SIG-M5 treated with dmso at 0.1 percent for 504 hours (cell line): ENCODE measurements at regions not wholly inside any gene's neighbourhood (a gene's known extent, or its start where the extent isn't known, plus 50 kb on each side); places are given as distances from the start of the nearest gene placed in this dataset.
A peak's percentile ranks its signal among the peaks of the same experiment; 100 is the strongest.
"Not testable (repeated sequence)": the region's sequence is repeated elsewhere in the genome, so short reads cannot be mapped to it uniquely, and the experiment has no call there.

Experiments
- DNase-seq: peaks from one replicate; lab custom pipeline; 2025; ENCODE audit not compliant: unreplicated experiment; lab: John Stamatoyannopoulos, UW

- DNase-seq = not testable (repeated sequence)
Measured at GRCh38 chr7:112592565-112593263, 111.9 kb downstream of the LSMEM1 start.

DNA sequence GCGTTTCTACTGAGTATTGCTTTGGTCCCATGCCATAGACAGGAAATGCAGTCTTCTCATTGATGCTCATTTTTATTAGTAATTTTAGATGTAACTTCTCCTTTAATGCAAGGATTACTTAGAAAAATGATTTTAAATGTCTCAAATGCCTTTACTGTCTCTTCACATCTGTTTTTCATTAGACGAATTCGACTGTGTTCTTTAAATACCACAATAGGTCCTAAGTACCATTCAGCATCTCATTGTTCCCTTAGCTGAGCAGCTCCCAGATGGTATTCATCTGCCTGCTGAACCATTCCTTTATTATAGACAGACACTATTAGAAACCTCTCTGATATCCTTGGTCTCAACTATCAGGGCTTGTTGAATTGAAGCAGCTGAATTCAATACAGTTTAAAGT, 113.6 kb downstream of the LSMEM1 start:
- DNase-seq = no peak

- DNase-seq = no peak
Measured at GRCh38 chr7:112596260-112596659, 115.5 kb downstream of the LSMEM1 start.

DNA sequence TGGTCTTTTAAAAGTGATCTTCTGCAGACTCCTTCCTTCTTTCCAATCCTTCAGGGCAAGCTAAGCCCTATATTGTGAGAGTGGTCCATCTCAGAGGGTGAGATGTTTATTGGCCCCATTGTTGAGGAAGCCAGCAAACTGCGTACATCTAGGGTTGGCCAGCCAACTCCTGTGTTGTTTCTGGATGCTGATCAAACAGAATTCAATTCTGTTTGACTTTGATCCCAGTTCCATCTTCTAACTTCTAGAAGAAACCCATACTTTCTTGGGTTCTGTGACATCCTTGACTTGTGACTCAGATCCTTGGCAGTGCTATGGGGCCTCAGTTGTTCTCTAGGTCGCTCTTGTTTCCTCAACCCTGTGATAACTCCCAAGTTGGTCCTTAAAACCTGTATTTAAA, 116.2 kb downstream of the LSMEM1 start:
- DNase-seq = no peak

GRCh38 chr7:112603673-112604072, 122.9 kb downstream of the LSMEM1 start:
- DNase-seq = no peak

GRCh38 chr7:112610636-112611035, 129.8 kb downstream of the LSMEM1 start:
- DNase-seq = no peak

DNA sequence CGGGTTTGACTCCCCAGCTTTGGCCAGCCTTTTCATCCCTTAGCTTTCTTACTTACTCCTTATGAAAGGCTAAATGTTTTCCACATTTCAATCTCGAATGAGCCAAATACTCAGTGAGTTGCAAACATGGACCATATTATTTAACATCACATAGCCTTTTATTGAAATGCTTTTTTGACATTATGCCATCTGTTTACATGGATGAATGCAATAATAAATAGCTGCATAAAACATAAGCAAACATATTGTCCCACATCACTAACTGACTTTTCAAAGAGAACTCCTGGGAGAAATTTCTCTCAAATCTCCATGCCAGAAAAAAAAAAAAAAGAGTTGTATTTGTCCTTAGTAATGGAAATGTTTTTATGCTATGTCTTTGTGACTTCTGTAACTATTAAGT, 134.9 kb downstream of the LSMEM1 start:
- no peak for DNase-seq

DNA sequence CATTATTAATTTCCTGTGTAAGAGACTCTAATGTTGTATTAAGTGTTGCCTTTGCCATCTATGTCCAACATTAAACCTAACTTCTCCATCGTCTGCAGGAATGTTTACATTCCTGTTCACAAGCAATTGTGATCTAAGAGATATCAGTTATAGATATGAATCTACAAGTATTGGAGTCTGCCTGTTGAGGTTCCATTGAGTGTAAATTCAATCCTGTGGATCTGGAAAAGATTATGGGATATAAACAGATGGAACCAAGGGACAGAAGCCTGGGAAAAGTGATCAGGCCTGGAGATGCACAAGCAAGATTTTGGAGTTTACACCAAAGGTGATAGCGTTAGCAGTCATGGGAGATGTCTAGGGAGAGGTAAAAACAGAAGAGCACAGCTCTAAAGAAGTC, 135.5 kb downstream of the LSMEM1 start:
- no peak for DNase-seq

- DNase-seq = no peak
Measured at GRCh38 chr7:112619343-112619742, 138.6 kb downstream of the LSMEM1 start.

GRCh38 chr7:112622159-112622715, 141.4 kb downstream of the LSMEM1 start:
- no peak for DNase-seq

DNA sequence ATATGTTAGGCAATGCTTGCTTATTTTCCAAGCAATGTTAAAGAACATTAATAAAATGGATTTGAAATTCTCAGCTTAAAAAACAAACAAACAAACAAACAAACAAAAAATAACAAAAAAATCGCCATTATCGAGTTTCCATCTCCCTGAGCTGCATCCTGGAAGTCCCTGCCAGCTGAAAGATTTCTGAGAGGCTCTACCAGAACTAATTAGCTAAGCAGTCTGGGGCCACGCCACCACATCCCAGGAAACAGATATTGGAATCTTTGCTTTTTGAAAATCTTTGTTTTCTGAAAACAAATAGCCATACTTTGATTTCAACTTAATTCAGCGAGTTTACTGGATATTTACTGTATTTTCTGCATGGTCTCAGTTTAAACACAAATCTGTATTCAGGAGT, 143.6 kb downstream of the LSMEM1 start:
- DNase-seq = no peak

- no peak for DNase-seq
Measured at GRCh38 chr7:112630565-112630964, 149.8 kb downstream of the LSMEM1 start.

- DNase-seq = no peak
Measured at GRCh38 chr7:112634107-112634506, 153.3 kb downstream of the LSMEM1 start.

DNA sequence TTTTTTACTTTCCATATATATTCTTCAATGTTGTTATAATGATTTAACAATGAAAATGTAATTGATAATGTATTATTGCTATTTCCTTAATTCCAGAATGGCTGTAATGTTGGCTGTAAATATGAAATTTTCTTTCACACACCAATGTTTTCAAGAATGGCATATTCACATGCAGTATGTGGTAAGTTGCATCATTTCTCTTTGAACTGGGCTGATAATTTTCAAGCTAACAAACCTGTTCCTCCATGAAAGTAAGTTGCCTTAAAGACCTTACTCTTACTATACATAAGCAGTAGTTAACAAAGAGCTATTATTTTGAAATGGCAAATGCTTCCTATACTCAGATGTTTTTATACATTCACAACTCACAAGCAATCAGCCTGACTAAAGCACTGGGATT, 154.5 kb downstream of the TMEM168 start:
- no peak for DNase-seq

DNA sequence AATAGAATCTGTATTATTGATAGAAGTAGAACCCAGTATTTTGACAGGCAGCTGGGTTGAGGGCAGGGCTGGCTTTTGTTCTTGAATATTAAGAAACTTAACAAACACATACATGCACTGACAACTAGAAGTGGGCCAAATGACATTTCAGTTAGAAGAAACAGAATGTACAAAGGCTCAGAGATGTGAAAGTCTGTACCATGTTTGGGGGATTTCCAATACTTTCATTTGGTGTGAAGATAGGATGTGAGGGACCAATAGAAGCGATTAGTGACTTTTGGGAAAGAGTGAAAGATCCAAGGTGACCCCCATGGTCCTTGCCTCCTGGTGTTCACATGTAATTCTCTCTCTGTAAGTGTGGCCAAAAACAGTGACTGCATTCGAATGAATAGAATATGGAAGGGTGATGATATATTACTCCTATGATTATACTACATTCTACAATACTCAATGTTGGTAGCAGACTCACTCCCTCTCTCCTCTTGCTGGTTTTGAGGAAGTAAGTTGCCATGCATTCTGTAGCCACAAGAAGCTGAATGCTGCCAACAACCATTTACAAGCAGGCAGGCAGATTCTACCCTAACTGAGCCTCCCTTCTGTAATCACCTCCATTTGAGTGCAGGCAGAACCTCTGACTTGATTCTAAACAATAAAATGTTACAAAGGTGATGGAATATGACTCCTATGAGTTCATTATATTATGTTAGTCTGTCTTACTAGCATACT, 151.4 kb downstream of the TMEM168 start:
- DNase-seq = no peak

GRCh38 chr7:112640685-112641084, 149.5 kb downstream of the TMEM168 start:
- DNase-seq = no peak

DNA sequence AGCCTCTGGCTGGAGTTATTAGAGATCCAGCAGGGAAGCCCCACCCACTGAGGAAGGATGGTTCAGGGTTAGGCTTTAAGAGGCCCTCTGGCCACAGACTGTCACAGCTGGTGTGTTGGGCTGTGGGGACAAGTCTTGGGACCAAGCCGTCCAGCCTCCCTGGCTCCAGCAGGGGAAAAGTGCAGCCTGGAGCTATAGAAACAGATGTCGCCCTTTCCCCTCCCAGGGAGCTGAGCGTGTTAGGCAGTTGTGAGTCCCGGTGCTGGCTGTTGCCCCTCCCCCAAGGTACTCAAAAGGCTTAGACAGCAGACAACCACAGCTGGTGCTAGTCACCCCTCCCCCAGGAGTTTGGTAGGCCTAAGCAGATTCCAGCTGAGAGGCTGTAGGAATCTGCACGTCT, 143.4 kb downstream of the TMEM168 start:
- DNase-seq = no peak

DNA sequence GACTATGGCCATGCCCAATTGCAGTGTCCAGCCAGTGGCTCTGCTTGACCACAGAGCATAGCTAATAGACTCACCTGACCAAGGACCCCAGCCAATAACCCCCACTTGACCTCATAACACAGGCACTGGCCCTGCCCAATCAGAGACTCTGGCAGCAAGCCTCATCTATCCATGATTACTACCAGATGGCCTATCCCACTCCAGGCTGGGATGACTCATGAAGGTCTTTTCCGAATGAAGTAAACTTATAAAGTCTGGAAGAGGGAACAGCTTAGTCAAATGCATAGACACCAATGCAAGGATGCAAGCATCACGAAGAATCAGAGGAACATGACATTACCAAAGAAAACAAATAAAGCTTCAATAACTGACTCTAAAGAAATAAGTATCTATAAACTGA, 141.4 kb downstream of the TMEM168 start:
- no peak for DNase-seq

DNA sequence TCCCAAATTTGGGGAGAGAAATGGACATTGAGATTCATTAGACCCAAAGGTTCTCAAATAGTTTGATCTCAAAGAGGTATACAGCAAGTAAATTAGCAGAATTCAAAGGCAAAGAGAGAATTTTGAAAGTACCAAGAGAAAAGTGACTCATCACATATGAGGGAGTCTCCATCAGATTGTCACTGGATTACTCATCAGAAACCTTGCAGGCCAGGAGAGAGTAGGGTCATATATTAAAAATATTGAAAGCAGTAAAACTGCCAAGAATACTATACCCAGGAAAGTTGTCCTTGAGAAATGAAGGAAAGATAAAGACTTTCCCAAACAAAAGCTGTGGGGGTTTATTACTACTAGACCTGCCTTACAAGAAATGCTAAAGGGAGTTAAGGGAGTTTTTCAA, 140.6 kb downstream of the TMEM168 start:
- DNase-seq = no peak

- no peak for DNase-seq
Measured at GRCh38 chr7:112654322-112655216, 135.6 kb downstream of the TMEM168 start.

- peak; percentile 16 for DNase-seq
Measured at GRCh38 chr7:112665709-112666108, 124.5 kb downstream of the TMEM168 start.
